ENCODE measurements at regions not wholly inside any gene's neighbourhood (a gene's known extent, or its start where the extent isn't known, plus 50 kb on each side); places are given as distances from the start of the nearest gene placed in this dataset.

DNA sequence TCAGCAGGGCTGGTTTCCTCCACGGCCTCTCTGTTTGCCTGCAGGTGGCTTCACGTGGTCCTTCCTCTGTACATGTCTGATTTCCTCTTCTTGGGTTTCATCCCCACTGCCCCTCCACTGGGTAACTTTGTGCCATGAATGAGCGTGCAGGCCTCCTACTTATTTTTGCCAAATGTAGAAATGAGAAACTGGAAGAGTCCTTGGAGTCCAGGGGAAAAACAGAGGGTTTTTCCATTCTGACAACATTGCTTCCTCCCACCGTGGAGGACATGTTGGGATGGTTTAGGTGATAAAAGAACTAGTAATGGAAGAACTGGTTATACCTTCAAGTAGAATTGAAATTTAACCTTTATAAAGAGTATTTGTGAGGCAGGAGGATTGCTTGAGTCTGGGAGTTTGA is 699.5 kb downstream of the QKI start:
- TF ChIP-seq ZNF232 (CRISPR knock-in tag; IDR thresholded peaks at IDR 0.05) (no peak), TRIM28 (IDR thresholded peaks at IDR 0.05) (no peak), MAFK (IDR thresholded peaks at IDR 0.05; ENCODE audit: low read length) (no peak), ZSCAN32 (CRISPR knock-in tag; IDR thresholded peaks at IDR 0.05) (no peak), PRMT5 (CRISPR knock-in tag; IDR thresholded peaks at IDR 0.05) (no peak), POLR2B (IDR thresholded peaks at IDR 0.05; ENCODE audit: low read depth, partially characterized antibody) (no peak), ZBTB17 (CRISPR knock-in tag; IDR thresholded peaks at IDR 0.05) (no peak), MTA3 (IDR thresholded peaks at IDR 0.05; ENCODE audit: borderline replicate concordance) (no peak), SP2 (IDR thresholded peaks at IDR 0.05; ENCODE audit: extremely low read depth, low read depth, low read length, poor library complexity, severe bottlenecking) (no peak), RBM22 (IDR thresholded peaks at IDR 0.05; ENCODE audit: low read depth, low read length, poor library complexity, severe bottlenecking) (no peak), PPARD (CRISPR knock-in tag; IDR thresholded peaks at IDR 0.05) (no peak)
- TF ChIP-seq, protein P1, sequence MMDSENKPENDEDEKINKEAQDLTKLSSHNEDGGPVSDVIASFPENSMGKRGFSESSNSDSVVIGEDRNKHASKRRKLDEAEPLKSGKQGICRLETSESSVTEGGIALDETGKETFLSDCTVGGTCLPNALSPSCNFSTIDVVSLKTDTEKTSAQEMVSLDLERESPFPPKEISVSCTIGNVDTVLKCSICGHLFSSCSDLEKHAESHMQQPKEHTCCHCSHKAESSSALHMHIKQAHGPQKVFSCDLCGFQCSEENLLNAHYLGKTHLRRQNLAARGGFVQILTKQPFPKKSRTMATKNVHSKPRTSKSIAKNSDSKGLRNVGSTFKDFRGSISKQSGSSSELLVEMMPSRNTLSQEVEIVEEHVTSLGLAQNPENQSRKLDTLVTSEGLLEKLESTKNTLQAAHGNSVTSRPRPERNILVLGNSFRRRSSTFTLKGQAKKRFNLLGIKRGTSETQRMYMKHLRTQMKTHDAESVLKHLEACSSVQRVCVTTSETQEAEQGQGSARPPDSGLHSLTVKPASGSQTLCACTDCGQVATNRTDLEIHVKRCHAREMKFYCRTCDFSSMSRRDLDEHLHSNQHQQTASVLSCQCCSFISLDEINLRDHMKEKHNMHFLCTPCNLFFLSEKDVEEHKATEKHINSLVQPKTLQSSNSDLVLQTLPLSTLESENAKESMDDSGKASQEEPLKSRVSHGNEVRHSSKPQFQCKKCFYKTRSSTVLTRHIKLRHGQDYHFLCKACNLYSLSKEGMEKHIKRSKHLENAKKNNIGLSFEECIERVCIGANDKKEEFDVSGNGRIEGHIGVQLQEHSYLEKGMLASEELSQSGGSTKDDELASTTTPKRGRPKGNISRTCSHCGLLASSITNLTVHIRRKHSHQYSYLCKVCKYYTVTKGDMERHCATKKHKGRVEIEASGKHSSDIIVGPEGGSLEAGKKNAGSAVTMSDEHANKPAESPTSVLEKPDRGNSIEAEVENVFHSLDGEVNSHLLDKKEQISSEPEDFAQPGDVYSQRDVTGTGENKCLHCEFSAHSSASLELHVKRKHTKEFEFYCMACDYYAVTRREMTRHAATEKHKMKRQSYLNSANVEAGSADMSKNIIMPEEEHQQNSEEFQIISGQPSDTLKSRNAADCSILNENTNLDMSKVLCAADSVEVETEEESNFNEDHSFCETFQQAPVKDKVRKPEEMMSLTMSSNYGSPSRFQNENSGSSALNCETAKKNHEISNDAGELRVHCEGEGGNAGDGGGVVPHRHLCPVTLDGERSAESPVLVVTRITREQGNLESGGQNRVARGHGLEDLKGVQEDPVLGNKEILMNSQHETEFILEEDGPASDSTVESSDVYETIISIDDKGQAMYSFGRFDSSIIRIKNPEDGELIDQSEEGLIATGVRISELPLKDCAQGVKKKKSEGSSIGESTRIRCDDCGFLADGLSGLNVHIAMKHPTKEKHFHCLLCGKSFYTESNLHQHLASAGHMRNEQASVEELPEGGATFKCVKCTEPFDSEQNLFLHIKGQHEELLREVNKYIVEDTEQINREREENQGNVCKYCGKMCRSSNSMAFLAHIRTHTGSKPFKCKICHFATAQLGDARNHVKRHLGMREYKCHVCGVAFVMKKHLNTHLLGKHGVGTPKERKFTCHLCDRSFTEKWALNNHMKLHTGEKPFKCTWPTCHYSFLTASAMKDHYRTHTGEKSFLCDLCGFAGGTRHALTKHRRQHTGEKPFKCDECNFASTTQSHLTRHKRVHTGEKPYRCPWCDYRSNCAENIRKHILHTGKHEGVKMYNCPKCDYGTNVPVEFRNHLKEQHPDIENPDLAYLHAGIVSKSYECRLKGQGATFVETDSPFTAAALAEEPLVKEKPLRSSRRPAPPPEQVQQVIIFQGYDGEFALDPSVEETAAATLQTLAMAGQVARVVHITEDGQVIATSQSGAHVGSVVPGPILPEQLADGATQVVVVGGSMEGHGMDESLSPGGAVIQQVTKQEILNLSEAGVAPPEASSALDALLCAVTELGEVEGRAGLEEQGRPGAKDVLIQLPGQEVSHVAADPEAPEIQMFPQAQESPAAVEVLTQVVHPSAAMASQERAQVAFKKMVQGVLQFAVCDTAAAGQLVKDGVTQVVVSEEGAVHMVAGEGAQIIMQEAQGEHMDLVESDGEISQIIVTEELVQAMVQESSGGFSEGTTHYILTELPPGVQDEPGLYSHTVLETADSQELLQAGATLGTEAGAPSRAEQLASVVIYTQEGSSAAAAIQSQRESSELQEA (IDR thresholded peaks at IDR 0.05; ENCODE audit: low read depth): no peak
- TF ChIP-seq, protein P2, sequence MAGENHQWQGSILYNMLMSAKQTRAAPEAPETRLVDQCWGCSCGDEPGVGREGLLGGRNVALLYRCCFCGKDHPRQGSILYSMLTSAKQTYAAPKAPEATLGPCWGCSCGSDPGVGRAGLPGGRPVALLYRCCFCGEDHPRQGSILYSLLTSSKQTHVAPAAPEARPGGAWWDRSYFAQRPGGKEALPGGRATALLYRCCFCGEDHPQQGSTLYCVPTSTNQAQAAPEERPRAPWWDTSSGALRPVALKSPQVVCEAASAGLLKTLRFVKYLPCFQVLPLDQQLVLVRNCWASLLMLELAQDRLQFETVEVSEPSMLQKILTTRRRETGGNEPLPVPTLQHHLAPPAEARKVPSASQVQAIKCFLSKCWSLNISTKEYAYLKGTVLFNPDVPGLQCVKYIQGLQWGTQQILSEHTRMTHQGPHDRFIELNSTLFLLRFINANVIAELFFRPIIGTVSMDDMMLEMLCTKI (IDR thresholded peaks at IDR 0.05; ENCODE audit: partially characterized antibody): no peak
- no peak overlapping the region for H3K4me3 ChIP-seq
- H3K9me1 ChIP-seq (ENCODE audit: control insufficient read depth, insufficient read depth, low read length): no peaks in the 10 kb centered on the region
- H3K79me2 ChIP-seq (ENCODE audit: control insufficient read depth, insufficient read depth, low read length): no peaks in the 10 kb centered on the region
- H3K9ac ChIP-seq (ENCODE audit: insufficient read depth in 1 of 2, low read depth in 2 of 2, low read length in 2 of 2): no peak overlapping the region
- 0% methylated on average over 4 of the region's 4 CpGs for WGBS (ENCODE audit: insufficient coverage, low coverage, missing lambda C conversion rate)
- H2AFZ ChIP-seq (ENCODE audit: low read depth, low read length): no peak overlapping the region
- in situ Hi-C loops (cut with MboI): no loop called here
- H3K9me3 ChIP-seq (replicated peaks; ENCODE audit: control insufficient read depth, insufficient read depth, low read depth, low read length): no peaks in the 10 kb centered on the region
- H3K4me2 ChIP-seq (ENCODE audit: insufficient read depth, low read length): no peak overlapping the region
- ChIA-PET POLR2A (interaction anchor here (0.7 kb wide), 1 partner anchor 73 kb away, joined by 3 read pairs; no protein-coding TSS in a partner anchor), CTCF (ENCODE audit: low intra/inter-chr PET ratio) (no interaction called here)
- no peaks in the 10 kb centered on the region for H4K20me1 ChIP-seq (replicated peaks; ENCODE audit: control insufficient read depth, insufficient read depth, low read length)
- ATAC-seq (no peak), FAIRE-seq (no peak), DNase-seq (ENCODE audit: extremely low read depth in 1 of 4, low spot score in 3 of 4) (no peak)
- no TSS peak for BruUV-seq (replicated peaks)
- H3K27ac ChIP-seq (ENCODE audit: extremely low read depth, low read depth, low read length): no peak overlapping the region
- H3K36me3 ChIP-seq (ENCODE audit: control insufficient read depth, insufficient read depth, low read length): no peaks in the 10 kb centered on the region
- H3K27me3 ChIP-seq (ENCODE audit: control insufficient read depth in 2 of 2, insufficient read depth in 2 of 2, low read length in 2 of 2): no peaks in the 10 kb centered on the region
- intact Hi-C loops (cut with micrococcal nuclease): no loop called here
- no peaks in the 10 kb centered on the region; a peak in 1 of 5 replicates for H3K4me1 ChIP-seq (replicated peaks in 1 of 2; ENCODE audit: control insufficient read depth in 2 of 2, insufficient read depth in 2 of 2, low read length in 2 of 2)

All from K562 (cell line).